ENCODE measurements at regions not wholly inside any gene's neighbourhood (a gene's known extent, or its start where the extent isn't known, plus 50 kb on each side); places are given as distances from the start of the nearest gene placed in this dataset.

DNA sequence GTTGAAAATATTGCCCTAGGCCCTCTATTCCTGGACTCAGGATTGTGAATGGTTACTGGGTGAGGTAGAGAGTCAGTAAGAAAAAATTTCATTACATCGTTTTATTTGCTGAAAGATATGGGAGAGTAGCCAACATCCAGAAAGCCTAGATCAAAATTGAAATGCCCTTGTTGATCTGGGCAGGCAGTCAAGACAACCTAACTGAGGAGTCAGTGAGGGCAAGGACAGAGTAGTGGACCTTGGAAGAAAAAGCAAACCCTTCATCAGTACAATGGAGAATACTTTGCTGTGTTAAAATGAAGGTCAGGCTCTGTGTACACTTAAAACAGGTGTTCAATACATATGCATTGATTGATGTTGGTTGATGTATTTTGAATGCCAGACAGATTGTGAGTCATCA lies 576.7 kb downstream of the OLFM4 start:
- no peak for TF ChIP-seq POLR2A (IDR thresholded peaks at IDR 0.05)
- TF ChIP-seq, protein P1, sequence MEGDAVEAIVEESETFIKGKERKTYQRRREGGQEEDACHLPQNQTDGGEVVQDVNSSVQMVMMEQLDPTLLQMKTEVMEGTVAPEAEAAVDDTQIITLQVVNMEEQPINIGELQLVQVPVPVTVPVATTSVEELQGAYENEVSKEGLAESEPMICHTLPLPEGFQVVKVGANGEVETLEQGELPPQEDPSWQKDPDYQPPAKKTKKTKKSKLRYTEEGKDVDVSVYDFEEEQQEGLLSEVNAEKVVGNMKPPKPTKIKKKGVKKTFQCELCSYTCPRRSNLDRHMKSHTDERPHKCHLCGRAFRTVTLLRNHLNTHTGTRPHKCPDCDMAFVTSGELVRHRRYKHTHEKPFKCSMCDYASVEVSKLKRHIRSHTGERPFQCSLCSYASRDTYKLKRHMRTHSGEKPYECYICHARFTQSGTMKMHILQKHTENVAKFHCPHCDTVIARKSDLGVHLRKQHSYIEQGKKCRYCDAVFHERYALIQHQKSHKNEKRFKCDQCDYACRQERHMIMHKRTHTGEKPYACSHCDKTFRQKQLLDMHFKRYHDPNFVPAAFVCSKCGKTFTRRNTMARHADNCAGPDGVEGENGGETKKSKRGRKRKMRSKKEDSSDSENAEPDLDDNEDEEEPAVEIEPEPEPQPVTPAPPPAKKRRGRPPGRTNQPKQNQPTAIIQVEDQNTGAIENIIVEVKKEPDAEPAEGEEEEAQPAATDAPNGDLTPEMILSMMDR (IDR thresholded peaks at IDR 0.05) = no peak
- no peak for TF ChIP-seq POLR2AphosphoS5 (IDR thresholded peaks at IDR 0.05)
